ENCODE measurements at regions not wholly inside any gene's neighbourhood (a gene's known extent, or its start where the extent isn't known, plus 50 kb on each side); places are given as distances from the start of the nearest gene placed in this dataset.

- TF ChIP-seq CTCF (IDR thresholded peaks at IDR 0.05) (no peak), POLR2A (IDR thresholded peaks at IDR 0.05) (no peak)
Observed at GRCh38 chr6:141048451-141048850, 1084.3 kb upstream of the GJE1 start.
